NT2/D1 (cell line): ENCODE measurements at regions not wholly inside any gene's neighbourhood (a gene's known extent, or its start where the extent isn't known, plus 50 kb on each side); places are given as distances from the start of the nearest gene placed in this dataset.
"Not testable (repeated sequence)": the region's sequence is repeated elsewhere in the genome, so short reads cannot be mapped to it uniquely, and the experiment has no call there.

Experiments used
- SUZ12 ChIP-seq: IDR thresholded peaks from 2 replicates; pipeline ENCODE4 v1.6.1; 2011; ENCODE audit not compliant: insufficient read length, insufficient read depth; ENCODE audit errors: extremely low read depth
- YY1 ChIP-seq: IDR thresholded peaks from 2 replicates; pipeline ENCODE4 v1.6.1; 2011; ENCODE audit not compliant: insufficient read length, insufficient read depth
- ZNF274 ChIP-seq: IDR thresholded peaks from 2 replicates; pipeline ENCODE4 v1.6.1; 2011; ENCODE audit warnings: mild to moderate bottlenecking, low read depth, low read length

GRCh38 chrX:120702337-120702736 is 72.5 kb upstream of the C1GALT1C1 start:
- not testable (repeated sequence) for TF ChIP-seq ZNF274, YY1, SUZ12
